GM23338 (cell line): ENCODE measurements at regions not wholly inside any gene's neighbourhood (a gene's known extent, or its start where the extent isn't known, plus 50 kb on each side); places are given as distances from the start of the nearest gene placed in this dataset.

Source experiments
- CREB1 ChIP-seq: fragments of 250-450 bp; sonication (Bioruptor Pico); IDR thresholded peaks from 2 replicates; pipeline ENCODE4 v1.5.0; 2020; ENCODE audit warnings: low read depth, mild to moderate bottlenecking, moderate library complexity
- CTCF ChIP-seq, 2 experiments: fragments of 200-600 bp in 1 of 2; sonication (generic) in 1 of 2; conservative IDR thresholded peaks; 2 replicates each; pipeline versions ENCODE4 v1.5.1 to v1.6.1; 2016 to 2017; ENCODE audit warnings: antibody characterized with exemption in 2 of 2, low read depth in 2 of 2, mild to moderate bottlenecking in 2 of 2, moderate library complexity in 1 of 2
- ETS1 ChIP-seq: IDR thresholded peaks from 2 replicates; pipeline ENCODE4 v1.6.1; 2016; ENCODE audit warnings: antibody characterized with exemption
- EZH2phosphoT487 ChIP-seq: fragments of 200-600 bp; sonication (generic); IDR thresholded peaks from one replicate; pipeline ENCODE4 v1.8.1; 2018; ENCODE audit warnings: antibody characterized with exemption; ENCODE audit not compliant: unreplicated experiment
- JUNB ChIP-seq: IDR thresholded peaks from one replicate; pipeline ENCODE4 v1.6.1; 2016; ENCODE audit warnings: antibody characterized with exemption; ENCODE audit not compliant: unreplicated experiment
- REST ChIP-seq: IDR thresholded peaks from one replicate; pipeline ENCODE4 v1.6.1; 2018; ENCODE audit warnings: antibody characterized with exemption; ENCODE audit not compliant: unreplicated experiment
- STAT1 ChIP-seq: IDR thresholded peaks from one replicate; pipeline ENCODE4 v1.6.1; 2016; ENCODE audit warnings: antibody characterized with exemption; ENCODE audit not compliant: unreplicated experiment
- ZNF114 ChIP-seq: fragments of 250-450 bp; sonication (Bioruptor Pico); IDR thresholded peaks from 2 replicates; pipeline ENCODE4 v1.5.0; 2020; ENCODE audit warnings: mild to moderate bottlenecking, moderate library complexity

- TF ChIP-seq STAT1 (no peak), ETS1 (no peak), ZNF114 (CRISPR knock-in tag) (no peak), REST (no peak), CREB1 (CRISPR knock-in tag) (no peak), EZH2phosphoT487 (no peak), JUNB (no peak), CTCF (conservative IDR thresholded peaks at IDR 0.05; ENCODE audit: low read depth in 2 of 2) (no peak)
Measured at GRCh38 chr13:24630121-24630520, 50.1 kb upstream of the ATP12A start (continued).
